HFFc6 (cell line): ENCODE measurements at regions not wholly inside any gene's neighbourhood (a gene's known extent, or its start where the extent isn't known, plus 50 kb on each side); places are given as distances from the start of the nearest gene placed in this dataset.

Experiments
- DNase-seq: peaks from one replicate; pipeline ENCODE4 v3.0.0-alpha.2; 2018
- H3K27ac Mint-ChIP-seq: 2 replicates; pipeline ENCODE4 v1.8.0; 2020; ENCODE audit warnings: mild to moderate bottlenecking, mixed read lengths
- H3K27me3 Mint-ChIP-seq: 2 replicates; pipeline ENCODE4 v1.8.0; 2021; ENCODE audit warnings: mild to moderate bottlenecking, moderate library complexity, mixed read lengths; ENCODE audit not compliant: insufficient read depth
- H3K36me3 Mint-ChIP-seq: 2 replicates; pipeline ENCODE4 v1.8.0; 2021; ENCODE audit warnings: low read depth, mixed read lengths
- H3K4me1 Mint-ChIP-seq: 2 replicates; pipeline ENCODE4 v1.8.0; 2020; ENCODE audit warnings: low read depth, mixed read lengths
- H3K4me3 Mint-ChIP-seq: 2 replicates; pipeline ENCODE4 v1.8.0; 2020; ENCODE audit warnings: mild to moderate bottlenecking, moderate library complexity, mixed read lengths
- H3K9me3 Mint-ChIP-seq: 2 replicates; pipeline ENCODE4 v1.8.0; 2020; ENCODE audit warnings: mild to moderate bottlenecking, mixed read lengths
- TF ChIP-seq, protein P1 (sequence below): fragments of 200-600 bp; sonication (generic); IDR thresholded peaks from 2 replicates; pipeline ENCODE4 v1.5.0; 2021; ENCODE audit warnings: antibody characterized with exemption, mild to moderate bottlenecking

DNA sequence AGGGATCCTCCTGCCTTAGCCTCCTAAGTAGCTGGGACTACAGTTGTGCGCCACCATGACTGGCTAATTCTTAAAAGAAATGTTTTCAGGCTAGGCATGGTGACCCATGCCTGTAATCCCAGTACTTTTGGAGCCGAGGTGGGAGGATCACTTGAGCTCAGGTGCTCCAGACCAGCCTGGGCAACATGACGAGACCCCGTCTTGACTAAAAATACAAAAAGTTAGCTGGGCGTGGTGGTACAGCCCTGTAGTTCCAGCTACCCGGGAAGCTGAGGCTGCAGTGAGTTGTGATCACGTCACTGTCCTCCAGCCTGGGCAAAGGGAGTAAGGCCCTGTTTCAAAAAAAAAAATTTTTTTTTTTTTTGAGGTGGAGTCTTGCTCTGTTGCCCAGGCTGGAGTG, 173.1 kb downstream of the SEC14L1 start:
- no peak overlapping the region for H3K27ac Mint-ChIP-seq
- no peak for DNase-seq
- peaks cover 51% of the 10 kb centered on the region for H3K4me1 Mint-ChIP-seq
- TF ChIP-seq, protein P1, sequence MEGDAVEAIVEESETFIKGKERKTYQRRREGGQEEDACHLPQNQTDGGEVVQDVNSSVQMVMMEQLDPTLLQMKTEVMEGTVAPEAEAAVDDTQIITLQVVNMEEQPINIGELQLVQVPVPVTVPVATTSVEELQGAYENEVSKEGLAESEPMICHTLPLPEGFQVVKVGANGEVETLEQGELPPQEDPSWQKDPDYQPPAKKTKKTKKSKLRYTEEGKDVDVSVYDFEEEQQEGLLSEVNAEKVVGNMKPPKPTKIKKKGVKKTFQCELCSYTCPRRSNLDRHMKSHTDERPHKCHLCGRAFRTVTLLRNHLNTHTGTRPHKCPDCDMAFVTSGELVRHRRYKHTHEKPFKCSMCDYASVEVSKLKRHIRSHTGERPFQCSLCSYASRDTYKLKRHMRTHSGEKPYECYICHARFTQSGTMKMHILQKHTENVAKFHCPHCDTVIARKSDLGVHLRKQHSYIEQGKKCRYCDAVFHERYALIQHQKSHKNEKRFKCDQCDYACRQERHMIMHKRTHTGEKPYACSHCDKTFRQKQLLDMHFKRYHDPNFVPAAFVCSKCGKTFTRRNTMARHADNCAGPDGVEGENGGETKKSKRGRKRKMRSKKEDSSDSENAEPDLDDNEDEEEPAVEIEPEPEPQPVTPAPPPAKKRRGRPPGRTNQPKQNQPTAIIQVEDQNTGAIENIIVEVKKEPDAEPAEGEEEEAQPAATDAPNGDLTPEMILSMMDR: no peak
- no peaks in the 10 kb centered on the region for H3K27me3 Mint-ChIP-seq
- H3K4me3 Mint-ChIP-seq: no peak overlapping the region
- H3K9me3 Mint-ChIP-seq: no peaks in the 10 kb centered on the region
- H3K36me3 Mint-ChIP-seq: no peaks in the 10 kb centered on the region

DNA sequence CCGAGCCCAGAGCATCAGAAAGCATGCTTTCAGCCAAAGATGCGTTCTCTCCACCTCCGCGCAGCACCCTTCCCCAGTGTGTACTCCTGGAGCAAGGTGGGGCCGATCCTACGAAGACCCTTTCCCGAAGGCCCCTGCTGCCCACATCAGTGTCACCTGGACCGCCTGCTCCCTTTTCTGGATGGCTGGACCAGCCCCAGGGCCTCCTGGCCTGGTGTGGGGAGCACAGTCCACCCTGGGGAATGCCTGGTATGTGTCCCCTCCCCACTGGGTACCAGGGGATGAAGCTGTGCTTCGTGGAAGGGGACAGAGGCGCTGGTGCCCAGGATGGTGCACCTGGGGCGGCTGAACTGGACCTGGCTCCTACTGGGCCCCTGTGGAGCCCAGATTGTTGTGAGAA, 173.8 kb downstream of the SEC14L1 start:
- TF ChIP-seq, protein P1: no peak
- Mint-ChIP-seq H3K36me3 (no peaks in the 10 kb centered on the region), H3K4me1 (peaks cover 51% of the 10 kb centered on the region), H3K27ac (no peak overlapping the region), H3K4me3 (no peak overlapping the region), H3K9me3 (no peaks in the 10 kb centered on the region), H3K27me3 (no peaks in the 10 kb centered on the region)
- DNase-seq: no peak

DNA sequence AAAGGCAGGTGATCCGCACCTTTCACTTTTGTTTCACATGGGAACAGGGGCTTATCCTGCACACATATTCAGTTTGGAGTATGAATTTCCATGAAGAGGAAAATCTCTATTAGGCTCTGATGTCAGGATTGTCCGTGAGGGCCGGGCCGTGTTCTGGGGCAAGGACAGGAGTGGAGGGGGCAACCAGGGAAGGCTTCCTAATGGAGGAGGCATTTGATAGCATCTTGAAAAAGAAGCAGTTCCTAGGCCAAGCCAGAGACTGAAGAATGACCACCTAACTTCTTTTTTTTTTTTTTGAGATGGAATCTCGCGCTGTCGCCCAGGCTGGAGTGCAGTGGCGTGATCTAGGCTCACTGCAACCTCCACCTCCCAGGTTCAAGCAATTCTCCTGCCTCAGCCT, 174.2 kb downstream of the SEC14L1 start:
- Mint-ChIP-seq H3K27ac (no peak overlapping the region), H3K27me3 (no peaks in the 10 kb centered on the region), H3K36me3 (no peaks in the 10 kb centered on the region), H3K9me3 (no peaks in the 10 kb centered on the region), H3K4me1 (peaks cover 49% of the 10 kb centered on the region), H3K4me3 (no peak overlapping the region)
- no peak for DNase-seq
- TF ChIP-seq, protein P1: no peak

DNA sequence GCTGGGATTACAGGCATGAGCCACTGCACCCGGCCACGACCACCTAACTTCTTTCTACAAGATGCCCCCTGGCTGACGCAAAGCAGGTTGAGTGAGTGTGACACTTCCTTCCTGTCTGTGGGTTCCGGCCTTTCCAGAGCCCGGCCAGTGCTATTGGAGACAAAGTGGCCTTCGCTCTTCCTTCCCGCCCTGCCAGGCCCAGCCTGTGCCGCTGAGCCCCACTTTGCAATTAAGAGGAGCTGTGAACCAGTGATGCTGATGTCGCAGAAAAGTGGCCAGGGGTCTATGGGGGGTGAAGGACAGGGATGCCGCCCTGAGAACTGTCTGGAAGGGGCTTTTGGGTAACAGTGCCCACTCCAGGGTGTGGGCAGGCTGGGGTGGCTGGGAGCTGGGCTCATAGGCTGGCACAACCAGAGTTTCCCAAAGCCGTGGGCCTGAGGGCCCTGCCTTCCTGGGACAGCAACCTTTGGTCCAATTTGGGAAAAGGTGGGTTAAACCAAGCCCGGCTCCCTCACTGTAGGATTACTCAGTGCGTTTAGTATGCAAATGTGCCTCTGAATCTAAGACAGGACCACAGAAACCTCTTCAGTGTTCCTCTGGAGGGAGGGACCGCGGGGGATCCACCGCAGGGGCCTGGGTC, 174.9 kb downstream of the SEC14L1 start:
- Mint-ChIP-seq H3K4me1 (peaks cover 43% of the 10 kb centered on the region), H3K27ac (peak overlapping the region; percentile 68; the same call in 1 of the 2 replicates), H3K9me3 (no peaks in the 10 kb centered on the region), H3K4me3 (no peak overlapping the region; the same call in 1 of the 2 replicates), H3K36me3 (peaks cover 5% of the 10 kb centered on the region), H3K27me3 (peaks cover 1% of the 10 kb centered on the region; the same call in 1 of the 2 replicates)
- TF ChIP-seq, protein P1: no peak
- DNase-seq: no peak

DNA sequence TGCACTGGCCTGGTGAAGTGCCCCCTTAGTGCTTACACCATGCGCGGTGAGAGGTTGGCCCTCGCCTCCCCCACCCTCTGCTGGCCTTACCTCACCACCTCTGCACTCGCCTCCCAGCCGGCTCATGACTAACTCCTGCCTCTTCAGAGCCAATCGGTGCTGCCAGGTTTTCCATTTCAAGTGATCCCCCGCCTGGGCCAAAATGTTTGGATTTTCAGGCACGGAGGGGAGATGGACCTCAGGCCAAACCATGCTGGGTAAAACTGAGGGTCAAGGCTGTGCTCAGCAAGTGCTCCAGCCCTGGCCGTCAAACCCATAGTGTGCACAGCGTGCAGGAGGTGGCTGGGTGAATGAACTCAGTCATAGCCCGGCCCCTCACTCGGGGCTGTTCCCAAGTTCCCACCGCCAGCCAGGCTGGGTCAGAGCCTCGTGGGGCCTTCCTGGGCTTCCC, 175.4 kb downstream of the SEC14L1 start:
- TF ChIP-seq, protein P1: no peak
- peak overlapping the region; percentile 68; the same call in 1 of the 2 replicates for H3K27ac Mint-ChIP-seq
- H3K4me1 Mint-ChIP-seq: peaks cover 41% of the 10 kb centered on the region
- no peak for DNase-seq
- H3K27me3 Mint-ChIP-seq: peaks cover 1% of the 10 kb centered on the region; the same call in 1 of the 2 replicates
- peaks cover 10% of the 10 kb centered on the region for H3K36me3 Mint-ChIP-seq
- no peak overlapping the region; the same call in 1 of the 2 replicates for H3K4me3 Mint-ChIP-seq
- no peaks in the 10 kb centered on the region for H3K9me3 Mint-ChIP-seq
